ENCODE measurements at regions not wholly inside any gene's neighbourhood (a gene's known extent, or its start where the extent isn't known, plus 50 kb on each side); places are given as distances from the start of the nearest gene placed in this dataset.

GRCh38 chr9:28319981-28320380, 746.7 kb upstream of the C9orf72 start:
- TF ChIP-seq, protein P1, sequence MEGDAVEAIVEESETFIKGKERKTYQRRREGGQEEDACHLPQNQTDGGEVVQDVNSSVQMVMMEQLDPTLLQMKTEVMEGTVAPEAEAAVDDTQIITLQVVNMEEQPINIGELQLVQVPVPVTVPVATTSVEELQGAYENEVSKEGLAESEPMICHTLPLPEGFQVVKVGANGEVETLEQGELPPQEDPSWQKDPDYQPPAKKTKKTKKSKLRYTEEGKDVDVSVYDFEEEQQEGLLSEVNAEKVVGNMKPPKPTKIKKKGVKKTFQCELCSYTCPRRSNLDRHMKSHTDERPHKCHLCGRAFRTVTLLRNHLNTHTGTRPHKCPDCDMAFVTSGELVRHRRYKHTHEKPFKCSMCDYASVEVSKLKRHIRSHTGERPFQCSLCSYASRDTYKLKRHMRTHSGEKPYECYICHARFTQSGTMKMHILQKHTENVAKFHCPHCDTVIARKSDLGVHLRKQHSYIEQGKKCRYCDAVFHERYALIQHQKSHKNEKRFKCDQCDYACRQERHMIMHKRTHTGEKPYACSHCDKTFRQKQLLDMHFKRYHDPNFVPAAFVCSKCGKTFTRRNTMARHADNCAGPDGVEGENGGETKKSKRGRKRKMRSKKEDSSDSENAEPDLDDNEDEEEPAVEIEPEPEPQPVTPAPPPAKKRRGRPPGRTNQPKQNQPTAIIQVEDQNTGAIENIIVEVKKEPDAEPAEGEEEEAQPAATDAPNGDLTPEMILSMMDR (IDR thresholded peaks at IDR 0.05) = no peak
- intact Hi-C loops (cut with DNase I) = no loop called here
- Histone ChIP-seq H3K36me3 (no peaks in the 10 kb centered on the region), H3K9me3 (peaks cover 0 to 5% of the 10 kb centered on the region in 2 donors), H3K4me3 (no peak overlapping the region), H3K4me1 (no peaks in the 10 kb centered on the region), H3K27me3 (no peaks in the 10 kb centered on the region), H3K27ac (no peak overlapping the region)
- ATAC-seq = no peak
- DNase-seq = no peak

DNA sequence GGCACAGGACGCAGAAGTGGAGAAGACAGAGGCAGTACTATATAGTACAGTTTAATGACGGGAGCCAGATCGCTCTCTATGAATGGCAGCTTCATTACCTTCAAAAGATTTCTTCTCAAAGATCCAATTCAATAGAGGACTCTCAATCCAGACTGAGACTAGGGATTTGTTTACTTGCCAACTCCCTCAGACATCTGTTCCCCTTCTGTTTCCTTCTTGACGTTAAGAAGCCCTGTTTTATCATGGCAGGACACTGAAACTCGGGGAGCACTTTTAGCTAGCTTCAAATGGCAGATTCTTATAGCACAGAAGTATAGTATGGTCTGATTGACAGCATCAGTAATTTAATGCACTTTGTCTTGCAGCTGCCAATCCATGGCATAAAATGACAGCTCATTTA, 747.3 kb upstream of the C9orf72 start:
- Histone ChIP-seq H3K4me1 (no peaks in the 10 kb centered on the region), H3K4me3 (no peak overlapping the region), H3K36me3 (no peaks in the 10 kb centered on the region), H3K27ac (no peak overlapping the region), H3K27me3 (no peaks in the 10 kb centered on the region), H3K9me3 (no peaks in the 10 kb centered on the region)
- intact Hi-C loops (cut with DNase I) = no loop called here
- DNase-seq = no peak
- no peak for ATAC-seq
- TF ChIP-seq, protein P1 (IDR thresholded peaks at IDR 0.05) = no peak

GRCh38 chr9:28329323-28329722, 756.0 kb upstream of the C9orf72 start:
- intact Hi-C loops (cut with DNase I) = no loop called here
- ATAC-seq (no peak), DNase-seq (no peak)
- H3K4me1 ChIP-seq = no peaks in the 10 kb centered on the region
- TF ChIP-seq, protein P1 (IDR thresholded peaks at IDR 0.05) = no peak
- no peaks in the 10 kb centered on the region for H3K36me3 ChIP-seq
- peaks cover 0 to 9% of the 10 kb centered on the region in 2 donors for H3K9me3 ChIP-seq
- no peak overlapping the region for H3K27ac ChIP-seq
- H3K4me3 ChIP-seq = no peak overlapping the region
- no peaks in the 10 kb centered on the region for H3K27me3 ChIP-seq

DNA sequence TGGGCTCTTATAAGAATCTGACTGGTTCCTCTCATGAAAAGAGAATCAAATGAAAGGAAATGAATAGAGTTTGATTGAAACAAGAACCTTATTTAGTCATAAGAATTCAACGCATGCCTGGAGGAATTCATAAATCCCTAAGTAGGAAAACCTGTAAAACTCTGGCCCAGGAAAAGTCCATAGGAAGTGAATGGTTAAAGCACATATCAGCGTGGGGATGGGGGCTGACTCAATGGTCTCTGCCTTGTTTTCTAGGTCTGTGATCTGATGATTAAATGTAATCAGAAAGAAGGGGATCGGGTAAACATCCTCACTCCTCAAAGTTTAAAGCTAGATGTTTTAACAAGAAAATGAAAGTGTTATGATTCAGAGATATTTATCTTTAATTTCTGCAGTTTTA, 759.4 kb upstream of the C9orf72 start:
- intact Hi-C loops (cut with DNase I) = no loop called here
- H3K4me1 ChIP-seq = no peaks in the 10 kb centered on the region
- TF ChIP-seq, protein P1 (IDR thresholded peaks at IDR 0.05) = no peak

DNA sequence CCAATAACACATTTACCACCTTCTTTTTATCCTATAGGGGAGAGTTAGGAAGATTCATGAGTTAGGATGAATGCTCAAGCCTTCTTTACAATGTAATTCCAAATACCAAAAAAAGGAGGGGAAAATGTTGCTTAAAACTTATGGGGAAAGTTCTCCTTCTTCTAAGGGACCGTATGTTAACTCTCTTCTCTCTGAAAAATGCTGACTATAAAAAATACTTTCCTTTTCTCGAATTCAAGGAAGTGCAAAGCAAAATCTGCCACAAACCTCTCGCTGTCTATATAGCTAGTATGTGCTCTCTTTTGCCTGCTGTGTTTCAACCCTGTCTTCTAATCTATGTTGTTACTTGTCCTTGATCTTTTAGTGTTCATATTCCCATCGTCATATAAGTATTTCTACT, 768.6 kb upstream of the C9orf72 start:
- Histone ChIP-seq H3K36me3 (no peaks in the 10 kb centered on the region), H3K27ac (no peak overlapping the region), H3K4me3 (no peak overlapping the region), H3K9me3 (no peaks in the 10 kb centered on the region), H3K4me1 (no peaks in the 10 kb centered on the region), H3K27me3 (no peaks in the 10 kb centered on the region)
- intact Hi-C loops (cut with DNase I) = no loop called here
- no peak for DNase-seq
- ATAC-seq = no peak
- TF ChIP-seq, protein P1 (IDR thresholded peaks at IDR 0.05) = no peak

More for the DNA sequence above, 759.4 kb upstream of the C9orf72 start:
- no peak for ATAC-seq
- no peaks in the 10 kb centered on the region for H3K27me3 ChIP-seq
- H3K4me3 ChIP-seq = no peak overlapping the region
- H3K27ac ChIP-seq = no peak overlapping the region
- H3K9me3 ChIP-seq = no peaks in the 10 kb centered on the region
- no peaks in the 10 kb centered on the region for H3K36me3 ChIP-seq
- DNase-seq = no peak
